ENCODE measurements at regions not wholly inside any gene's neighbourhood (a gene's known extent, or its start where the extent isn't known, plus 50 kb on each side); places are given as distances from the start of the nearest gene placed in this dataset.

- TF ChIP-seq TAF7 (optimal IDR thresholded peaks at IDR 0.05; ENCODE audit: borderline replicate concordance, low read depth, low read length) (no peak), TBP (IDR thresholded peaks at IDR 0.05; ENCODE audit: low read depth, low read length) (no peak), EZH2 (IDR thresholded peaks at IDR 0.05; ENCODE audit: low read depth, low read length, severe bottlenecking) (no peak)
Measured at GRCh38 chr11:81220146-81220895, 1513.3 kb downstream of the FAM181B start (continued).

All from H1 (cell line).